PC-3 (cell line): ENCODE measurements at regions not wholly inside any gene's neighbourhood (a gene's known extent, or its start where the extent isn't known, plus 50 kb on each side); places are given as distances from the start of the nearest gene placed in this dataset.

Experiments used
- ATAC-seq: fragments of 200-7000 bp; cut with Tn5 transposase; 2 replicates; pipeline ENCODE4 v1.9.1; 2020; ENCODE audit warnings: mild to moderate bottlenecking, moderate library complexity
- BruUV-seq: library from RNA; stranded (reverse); fragments of 400-500 nt; replicated peaks from 2 replicates; lab custom pipeline; 2021; lab: Mats Ljungman, UMichigan
- CTCF ChIA-PET: fragments of 300-600 bp; sonication (Branson Sonifier 250); formaldehyde crosslinking; loops from one replicate; lab custom pipeline; 2022; ENCODE audit warnings: antibody characterized with exemption; lab: Charles Lee
- POLR2A ChIA-PET: fragments of 300-600 bp; sonication (Branson Sonifier 250); formaldehyde crosslinking; loops from one replicate; lab custom pipeline; 2022; ENCODE audit warnings: antibody characterized with exemption; ENCODE audit not compliant: unreplicated experiment; lab: Charles Lee
- DNase-seq: peaks from one replicate; pipeline ENCODE4 v3.0.0-alpha.2; 2015
- H2AFZ ChIP-seq: fragments of 300-600 bp; sonication (generic); 2 replicates; pipeline ENCODE4 v1.6.0; 2016; ENCODE audit warnings: antibody characterized with exemption, low read length
- H3F3A ChIP-seq: fragments of 300-600 bp; sonication (generic); one replicate; pipeline ENCODE4 v1.6.0; 2017; ENCODE audit warnings: antibody characterized with exemption, low read length, control low read depth, mild to moderate bottlenecking; ENCODE audit not compliant: unreplicated experiment
- H3K27ac ChIP-seq: fragments of 300-600 bp; sonication (generic); 2 replicates; pipeline ENCODE4 v1.5.1; 2016; ENCODE audit warnings: mild to moderate bottlenecking, low read length
- H3K27me3 ChIP-seq: fragments of 300-600 bp; sonication (generic); 2 replicates; pipeline ENCODE4 v1.6.1; 2016; ENCODE audit warnings: low read length, mixed read lengths
- H3K36me3 ChIP-seq: fragments of 300-600 bp; sonication (generic); 2 replicates; pipeline ENCODE4 v1.6.1; 2016; ENCODE audit warnings: low read depth, mixed run types, low read length, mixed read lengths
- H3K4me1 ChIP-seq: fragments of 300-600 bp; sonication (generic); 2 replicates; pipeline ENCODE4 v1.5.1; 2016; ENCODE audit warnings: low read length; ENCODE audit not compliant: insufficient read depth
- H3K4me2 ChIP-seq: fragments of 300-600 bp; sonication (generic); 2 replicates; pipeline ENCODE4 v1.6.0; 2016; ENCODE audit warnings: low read length
- H3K4me3 ChIP-seq: fragments of 300-600 bp; sonication (generic); 2 replicates; pipeline ENCODE4 v1.5.1; 2016; ENCODE audit warnings: mild to moderate bottlenecking, low read length, mixed read lengths
- H3K79me2 ChIP-seq: fragments of 300-600 bp; sonication (generic); 2 replicates; pipeline ENCODE4 v1.6.1; 2017; ENCODE audit warnings: low read length, mixed read lengths
- H3K9ac ChIP-seq: fragments of 300-600 bp; sonication (generic); 2 replicates; pipeline ENCODE4 v1.6.0; 2016; ENCODE audit warnings: mild to moderate bottlenecking, low read length
- H3K9me2 ChIP-seq: fragments of 300-600 bp; sonication (generic); replicated peaks from 2 replicates; pipeline ENCODE4 v1.6.1; 2016; ENCODE audit warnings: mixed run types, low read length, mixed read lengths
- H3K9me3 ChIP-seq: fragments of 300-600 bp; sonication (generic); 2 replicates; pipeline ENCODE4 v1.6.1; 2016; ENCODE audit warnings: low read length, mixed read lengths
- H4K20me1 ChIP-seq: fragments of 300-600 bp; sonication (generic); 2 replicates; pipeline ENCODE4 v1.6.1; 2016; ENCODE audit warnings: low read length, mixed read lengths
- CTCF ChIP-seq: fragments of 300-600 bp; sonication (generic); conservative IDR thresholded peaks from 2 replicates; pipeline ENCODE4 v1.5.1; 2017; ENCODE audit warnings: antibody characterized with exemption, low read depth, mild to moderate bottlenecking, low read length
- EZH2 ChIP-seq: fragments of 300-600 bp; sonication (generic); IDR thresholded peaks from one replicate; pipeline ENCODE4 v1.6.1; 2017; ENCODE audit warnings: antibody characterized with exemption, mild to moderate bottlenecking, low read length; ENCODE audit not compliant: unreplicated experiment
- EZH2phosphoT487 ChIP-seq: fragments of 300-600 bp; sonication (generic); IDR thresholded peaks from 2 replicates; pipeline ENCODE4 v1.6.1; 2018; ENCODE audit warnings: mild to moderate bottlenecking, antibody characterized with exemption, low read length, borderline replicate concordance
- intact Hi-C: fragments of 100-400 bp; cut with micrococcal nuclease; formaldehyde crosslinking; loops from 2 replicates; pipeline ENCODE4 v1.9.0; 2023

GRCh38 chr16:79390481-79391051, 210.0 kb downstream of the MAF start:
- H3K36me3 ChIP-seq: no peaks in the 10 kb centered on the region
- H4K20me1 ChIP-seq: no peaks in the 10 kb centered on the region
- POLR2A ChIA-PET: no interaction called here
- BruUV-seq: no TSS peak
- no peak overlapping the region for H3K9ac ChIP-seq
- CTCF ChIA-PET: no interaction called here
- no peak overlapping the region for H3K27ac ChIP-seq
- intact Hi-C loops: no loop called here
- H2AFZ ChIP-seq: no peak overlapping the region
- no peaks in the 10 kb centered on the region for H3F3A ChIP-seq
- no peaks in the 10 kb centered on the region for H3K9me2 ChIP-seq
- H3K79me2 ChIP-seq: no peaks in the 10 kb centered on the region
- H3K4me3 ChIP-seq: no peak overlapping the region
- no peak overlapping the region for H3K4me2 ChIP-seq
- H3K4me1 ChIP-seq: no peaks in the 10 kb centered on the region
- TF ChIP-seq EZH2phosphoT487 (no peak), CTCF (no peak), EZH2 (no peak)
- ATAC-seq (no peak), DNase-seq (no peak)
- no peaks in the 10 kb centered on the region for H3K27me3 ChIP-seq
- H3K9me3 ChIP-seq: no peaks in the 10 kb centered on the region

- H3K9ac ChIP-seq: no peak overlapping the region
- H4K20me1 ChIP-seq: no peaks in the 10 kb centered on the region
- intact Hi-C loops: no loop called here
- H3K36me3 ChIP-seq: no peaks in the 10 kb centered on the region
- H2AFZ ChIP-seq: no peak overlapping the region
- DNase-seq: no peak
- no peak overlapping the region for H3K4me3 ChIP-seq
- no peaks in the 10 kb centered on the region for H3K9me2 ChIP-seq
- H3K9me3 ChIP-seq: no peaks in the 10 kb centered on the region
- BruUV-seq: no TSS peak
- H3F3A ChIP-seq: no peaks in the 10 kb centered on the region
- H3K4me1 ChIP-seq: no peaks in the 10 kb centered on the region
- ChIA-PET POLR2A (no interaction called here), CTCF (no interaction called here)
- ATAC-seq: no peak
- H3K4me2 ChIP-seq: no peak overlapping the region
- H3K27me3 ChIP-seq: no peaks in the 10 kb centered on the region
- no peak overlapping the region for H3K27ac ChIP-seq
- no peaks in the 10 kb centered on the region for H3K79me2 ChIP-seq
- no peak for TF ChIP-seq EZH2phosphoT487
- no peak for TF ChIP-seq CTCF
- TF ChIP-seq EZH2: no peak
These were observed 212.1 kb downstream of the MAF start for GRCh38 chr16:79388396-79388795.

- no peaks in the 10 kb centered on the region for H4K20me1 ChIP-seq
- H3K36me3 ChIP-seq: no peaks in the 10 kb centered on the region
- no peak overlapping the region for H3K4me2 ChIP-seq
- H3K4me3 ChIP-seq: no peak overlapping the region
- H3K27ac ChIP-seq: no peak overlapping the region
- H3K9me2 ChIP-seq: no peaks in the 10 kb centered on the region
- ATAC-seq (no peak), DNase-seq (no peak)
- TF ChIP-seq EZH2 (no peak), EZH2phosphoT487 (no peak)
- H3F3A ChIP-seq: no peaks in the 10 kb centered on the region
- no peaks in the 10 kb centered on the region for H3K27me3 ChIP-seq
- CTCF ChIA-PET: no interaction called here
- intact Hi-C loops: no loop called here
- BruUV-seq: no TSS peak
- POLR2A ChIA-PET: no interaction called here
- H3K9me3 ChIP-seq: no peaks in the 10 kb centered on the region
- H2AFZ ChIP-seq: no peak overlapping the region
- no peaks in the 10 kb centered on the region for H3K79me2 ChIP-seq
- H3K4me1 ChIP-seq: no peaks in the 10 kb centered on the region
- H3K9ac ChIP-seq: no peak overlapping the region
These were observed 214.2 kb downstream of the MAF start for GRCh38 chr16:79386299-79386698.
